Effector memory CD4-positive, alpha-beta T cell (primary cell): ENCODE measurements at regions not wholly inside any gene's neighbourhood (a gene's known extent, or its start where the extent isn't known, plus 50 kb on each side); places are given as distances from the start of the nearest gene placed in this dataset.
A peak's percentile ranks its signal among the peaks of the same experiment; 100 is the strongest.

Experiments used
- DNase-seq, 3 donors: peaks; one replicate each; pipeline ENCODE4 v3.0.0-alpha.2; 2020
- H3K27ac ChIP-seq: 2 replicates; pipeline ENCODE4 v1.7.0; 2013; ENCODE audit warnings: mild to moderate bottlenecking, low read length, moderate library complexity; ENCODE audit not compliant: insufficient read depth, poor library complexity, severe bottlenecking
- H3K27me3 ChIP-seq: replicated peaks from 2 replicates; pipeline ENCODE4 v1.7.0; 2013; ENCODE audit warnings: mild to moderate bottlenecking, low read length; ENCODE audit not compliant: insufficient read depth, control insufficient read depth, poor library complexity, severe bottlenecking
- H3K36me3 ChIP-seq: 2 replicates; pipeline ENCODE4 v1.7.0; 2013; ENCODE audit warnings: mild to moderate bottlenecking, low read length, moderate library complexity; ENCODE audit not compliant: control insufficient read depth, insufficient read depth
- H3K4me1 ChIP-seq: 2 replicates; pipeline ENCODE4 v1.7.0; 2013; ENCODE audit warnings: low read length, mild to moderate bottlenecking; ENCODE audit not compliant: control insufficient read depth, insufficient read depth, poor library complexity, severe bottlenecking
- H3K4me3 ChIP-seq: 2 replicates; pipeline ENCODE4 v1.7.0; 2013; ENCODE audit warnings: low read length, low read depth, mild to moderate bottlenecking; ENCODE audit not compliant: insufficient read depth, poor library complexity, severe bottlenecking
- H3K9me3 ChIP-seq: 2 replicates; pipeline ENCODE4 v1.7.0; 2013; ENCODE audit warnings: mild to moderate bottlenecking, low read length, moderate library complexity; ENCODE audit not compliant: control insufficient read depth

GRCh38 chr1:186620566-186621350 is 59.5 kb downstream of the PTGS2 start:
- peaks cover 3% of the 10 kb centered on the region for H3K4me1 ChIP-seq
- H3K27me3 ChIP-seq, result no peaks in the 10 kb centered on the region
- H3K27ac ChIP-seq, result no peak overlapping the region
- H3K4me3 ChIP-seq, result no peak overlapping the region
- no peaks in the 10 kb centered on the region for H3K36me3 ChIP-seq
- no peak for DNase-seq
- H3K9me3 ChIP-seq, result no peaks in the 10 kb centered on the region

GRCh38 chr1:186618401-186619170 is 61.6 kb downstream of the PTGS2 start:
- peaks cover 3% of the 10 kb centered on the region for H3K4me1 ChIP-seq
- peak overlapping the region; percentile 40 for H3K4me3 ChIP-seq

GRCh38 chr1:186617926-186618325 is 62.3 kb downstream of the PTGS2 start:
- no peaks in the 10 kb centered on the region for H3K36me3 ChIP-seq
- H3K4me1 ChIP-seq, result peaks cover 3% of the 10 kb centered on the region
- peak overlapping the region; percentile 40 for H3K4me3 ChIP-seq
- no peaks in the 10 kb centered on the region for H3K9me3 ChIP-seq
- no peak for DNase-seq
- no peaks in the 10 kb centered on the region for H3K27me3 ChIP-seq
- H3K27ac ChIP-seq, result no peak overlapping the region

More at GRCh38 chr1:186618401-186619170, 61.6 kb downstream of the PTGS2 start:
- Histone ChIP-seq H3K27me3 (no peaks in the 10 kb centered on the region), H3K27ac (no peak overlapping the region), H3K9me3 (no peaks in the 10 kb centered on the region), H3K36me3 (no peaks in the 10 kb centered on the region)
- no peak for DNase-seq

GRCh38 chr1:186616511-186616910 is 63.7 kb downstream of the PTGS2 start:
- no peak for DNase-seq
- Histone ChIP-seq H3K27ac (no peak overlapping the region), H3K4me3 (no peak overlapping the region), H3K9me3 (no peaks in the 10 kb centered on the region), H3K27me3 (no peaks in the 10 kb centered on the region), H3K36me3 (no peaks in the 10 kb centered on the region), H3K4me1 (peaks cover 3% of the 10 kb centered on the region)

GRCh38 chr1:186615332-186615731 is 64.9 kb downstream of the PTGS2 start:
- Histone ChIP-seq H3K9me3 (no peaks in the 10 kb centered on the region), H3K4me1 (no peaks in the 10 kb centered on the region), H3K4me3 (no peak overlapping the region), H3K27ac (no peak overlapping the region), H3K27me3 (no peaks in the 10 kb centered on the region), H3K36me3 (no peaks in the 10 kb centered on the region)
- DNase-seq, result no peak

- no peaks in the 10 kb centered on the region for H3K9me3 ChIP-seq
- no peaks in the 10 kb centered on the region for H3K27me3 ChIP-seq
- H3K4me3 ChIP-seq, result no peak overlapping the region
- H3K4me1 ChIP-seq, result no peaks in the 10 kb centered on the region
- no peak overlapping the region for H3K27ac ChIP-seq
- H3K36me3 ChIP-seq, result no peaks in the 10 kb centered on the region
- no peak for DNase-seq
Measured at GRCh38 chr1:186611156-186611555, 69.1 kb downstream of the PTGS2 start.

GRCh38 chr1:186609183-186609582 is 71.0 kb downstream of the PTGS2 start:
- H3K4me1 ChIP-seq, result no peaks in the 10 kb centered on the region

GRCh38 chr1:186605762-186606350 is 74.4 kb downstream of the PTGS2 start:
- H3K9me3 ChIP-seq, result no peaks in the 10 kb centered on the region
- H3K4me3 ChIP-seq, result no peak overlapping the region
- no peaks in the 10 kb centered on the region for H3K36me3 ChIP-seq
- no peaks in the 10 kb centered on the region for H3K27me3 ChIP-seq
- H3K27ac ChIP-seq, result no peak overlapping the region
- H3K4me1 ChIP-seq, result no peaks in the 10 kb centered on the region
- no peak for DNase-seq

More at GRCh38 chr1:186609183-186609582, 71.0 kb downstream of the PTGS2 start:
- H3K27ac ChIP-seq, result no peak overlapping the region
- H3K4me3 ChIP-seq, result no peak overlapping the region
- H3K9me3 ChIP-seq, result no peaks in the 10 kb centered on the region
- no peaks in the 10 kb centered on the region for H3K27me3 ChIP-seq
- no peaks in the 10 kb centered on the region for H3K36me3 ChIP-seq
- no peak for DNase-seq

GRCh38 chr1:186595969-186596368 is 84.3 kb downstream of the PTGS2 start:
- Histone ChIP-seq H3K27ac (no peak overlapping the region), H3K4me3 (no peak overlapping the region), H3K4me1 (no peaks in the 10 kb centered on the region), H3K27me3 (no peaks in the 10 kb centered on the region), H3K9me3 (no peaks in the 10 kb centered on the region), H3K36me3 (no peaks in the 10 kb centered on the region)
- DNase-seq, result no peak
